Embryonic facial prominence (tissue), 1 donor: ENCODE measurements at regions not wholly inside any gene's neighbourhood (a gene's known extent, or its start where the extent isn't known, plus 50 kb on each side); places are given as distances from the start of the nearest gene placed in this dataset.

Experiments used
- DNase-seq: peaks from one replicate; pipeline ENCODE4 v3.0.0-alpha.2; 2016; ENCODE audit errors: extremely low spot score

DNA sequence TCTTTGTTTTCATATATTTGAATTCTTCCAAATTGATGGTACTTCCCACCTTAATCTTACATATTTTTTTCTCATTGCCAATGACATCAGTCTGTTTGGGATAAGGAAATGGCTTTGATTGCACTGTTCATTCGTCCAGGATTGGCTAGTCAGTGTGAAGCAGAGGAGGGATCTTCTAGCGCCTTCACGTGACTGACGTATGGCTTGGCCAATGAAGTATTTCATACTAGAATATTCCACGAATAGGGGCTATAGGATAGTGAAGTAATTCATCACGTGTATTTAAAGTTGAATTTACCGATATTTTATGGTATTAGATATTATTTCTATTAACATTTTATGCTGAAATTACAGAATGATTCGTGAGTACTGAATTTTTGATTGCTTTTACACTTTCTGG, 178.7 kb upstream of the ZFHX3 start:
- DNase-seq: no peak

DNA sequence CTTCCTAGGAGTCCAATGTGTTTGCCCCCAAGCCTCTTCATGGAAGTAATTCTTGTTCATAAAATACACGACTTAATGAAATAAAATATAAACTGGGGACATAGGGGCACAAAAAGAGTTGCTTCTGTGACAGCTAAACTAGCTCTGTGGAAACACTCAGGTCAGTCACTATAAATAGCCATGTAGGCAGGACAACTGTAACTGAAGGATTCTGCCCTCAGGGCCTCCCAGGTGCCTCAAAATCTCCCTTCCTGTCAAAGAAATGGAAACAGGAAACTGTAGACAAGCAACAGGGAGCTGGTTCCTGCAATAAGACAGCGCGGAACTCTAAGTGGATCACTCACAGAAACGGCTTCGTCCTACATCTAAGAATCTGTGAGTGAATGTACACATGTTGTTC, 178.1 kb upstream of the ZFHX3 start:
- no peak for DNase-seq

DNA sequence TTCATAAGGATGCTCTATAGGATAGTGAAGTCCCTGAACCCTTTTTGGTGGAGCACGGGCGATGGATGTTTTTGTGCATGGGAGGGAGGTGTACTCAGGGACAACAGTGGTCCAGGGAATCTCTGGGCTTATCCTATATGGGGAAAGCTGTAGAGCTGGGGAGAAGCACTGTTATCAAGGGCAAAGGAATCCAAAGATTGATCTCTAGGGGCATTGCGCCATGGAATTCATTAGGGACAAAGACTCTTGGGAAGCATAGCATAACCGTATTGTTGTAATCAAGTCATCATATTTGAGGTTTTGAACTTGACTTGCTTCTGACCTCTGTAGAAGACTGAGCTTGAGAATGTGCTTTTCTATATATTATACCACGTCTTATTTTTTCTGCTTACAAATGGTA, 172.9 kb upstream of the ZFHX3 start:
- DNase-seq: no peak

- DNase-seq: no peak
Observed at GRCh38 chr16:73219176-73219575, 171.2 kb upstream of the ZFHX3 start.

GRCh38 chr16:73217654-73218053, 169.7 kb upstream of the ZFHX3 start:
- DNase-seq: no peak

- DNase-seq: no peak
Observed at GRCh38 chr16:73216932-73217331, 169.0 kb upstream of the ZFHX3 start.

DNA sequence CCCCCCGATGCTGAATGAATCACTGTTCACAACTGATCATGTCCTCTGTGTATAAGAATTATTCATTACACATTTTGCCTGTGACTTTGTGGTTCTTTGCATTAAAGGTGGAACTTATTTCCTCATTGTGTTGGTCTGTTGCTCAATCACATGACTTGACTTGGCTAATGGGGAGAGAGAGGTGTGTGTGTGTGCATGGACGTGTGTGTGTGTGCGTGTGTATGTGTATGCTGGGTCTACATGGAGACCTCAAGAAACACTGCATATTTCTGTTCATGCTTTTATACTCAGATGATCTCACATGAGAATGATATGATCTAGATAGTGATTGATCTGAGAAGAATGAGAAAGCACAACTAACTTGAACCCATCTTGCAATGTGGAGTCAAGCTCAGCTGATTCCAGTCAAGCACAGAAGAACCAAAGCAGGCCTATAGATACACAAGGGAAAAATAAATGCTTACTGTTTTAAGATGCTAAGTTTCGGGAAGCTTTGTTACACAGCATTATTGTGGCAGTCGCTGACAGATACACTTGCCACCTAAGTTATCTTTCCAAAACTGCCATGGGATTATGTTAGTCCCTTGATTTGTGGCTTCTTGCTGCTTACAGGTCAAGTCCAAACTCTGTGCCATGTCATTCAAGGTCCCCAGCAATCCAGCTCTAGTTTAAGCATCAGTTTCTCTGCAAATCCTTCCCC, 167.9 kb upstream of the ZFHX3 start:
- no peak for DNase-seq

DNA sequence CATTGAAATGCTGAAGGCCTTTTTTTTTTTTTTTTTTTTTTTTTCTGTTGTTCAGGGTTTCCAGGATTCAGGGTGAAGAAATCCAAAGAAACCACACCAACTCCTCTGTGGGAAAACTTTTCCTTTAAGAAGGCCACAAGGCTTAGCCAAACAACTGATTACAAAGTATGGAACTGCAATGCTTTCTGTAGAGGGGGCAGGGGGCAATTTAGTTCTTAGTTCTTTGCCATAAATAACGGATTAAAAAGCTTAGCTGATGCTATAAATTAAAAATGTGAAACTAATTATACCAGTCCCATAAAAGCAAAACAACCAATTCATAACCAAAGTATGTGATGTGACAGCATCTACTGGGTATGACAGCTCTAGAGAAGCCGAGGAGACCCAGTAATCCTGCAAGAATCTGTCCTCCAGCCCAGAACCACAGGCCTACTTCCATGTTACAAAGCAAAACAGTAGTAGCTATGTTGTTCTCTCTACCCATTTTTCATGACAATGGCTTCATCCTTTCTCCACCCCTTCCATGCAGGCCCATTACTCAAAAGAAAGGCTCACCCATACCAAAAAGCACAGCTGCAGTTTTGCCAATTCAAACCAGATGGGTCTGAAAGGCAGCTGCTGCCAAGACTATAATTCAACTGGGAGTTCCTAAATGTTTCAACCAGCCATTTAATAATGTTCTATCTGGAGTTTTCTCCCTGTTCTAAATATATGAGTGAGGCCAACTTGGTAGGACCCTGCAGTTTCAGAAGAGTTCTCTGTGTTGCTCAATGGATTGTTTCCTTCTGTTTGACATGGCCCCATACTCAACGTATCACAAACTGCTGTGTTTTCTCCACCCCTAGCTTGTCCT, 167.1 kb upstream of the ZFHX3 start:
- DNase-seq: peak; percentile 37

GRCh38 chr16:73213732-73214455, 166.0 kb upstream of the ZFHX3 start:
- peak; percentile 76 for DNase-seq

DNA sequence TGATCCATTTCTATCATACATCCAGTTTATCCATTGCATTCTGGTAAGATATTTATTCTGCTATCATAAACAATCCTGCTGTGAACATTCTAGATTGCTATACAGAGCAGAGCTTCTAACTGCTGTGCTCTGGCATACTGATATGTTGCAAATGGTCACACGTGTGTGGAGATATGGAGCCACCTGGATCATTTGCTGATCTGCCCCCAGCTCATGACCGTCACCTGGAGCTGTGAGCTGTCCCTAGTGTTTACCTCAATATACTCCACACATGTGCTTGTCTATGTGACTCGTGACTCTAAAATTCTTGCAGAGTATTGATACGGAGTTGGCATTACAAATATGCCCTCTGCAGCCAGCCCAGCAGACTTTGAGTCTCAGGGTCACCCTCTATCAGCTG, 164.5 kb upstream of the ZFHX3 start:
- no peak for DNase-seq

GRCh38 chr16:73210686-73211085, 162.8 kb upstream of the ZFHX3 start:
- DNase-seq: no peak

- DNase-seq: no peak
Observed at GRCh38 chr16:73210084-73210483, 162.2 kb upstream of the ZFHX3 start.

GRCh38 chr16:73209190-73209589, 161.3 kb upstream of the ZFHX3 start:
- DNase-seq: no peak

- no peak for DNase-seq
Observed at GRCh38 chr16:73206151-73206707, 158.3 kb upstream of the ZFHX3 start.

GRCh38 chr16:73205153-73205886, 157.4 kb upstream of the ZFHX3 start:
- no peak for DNase-seq

DNA sequence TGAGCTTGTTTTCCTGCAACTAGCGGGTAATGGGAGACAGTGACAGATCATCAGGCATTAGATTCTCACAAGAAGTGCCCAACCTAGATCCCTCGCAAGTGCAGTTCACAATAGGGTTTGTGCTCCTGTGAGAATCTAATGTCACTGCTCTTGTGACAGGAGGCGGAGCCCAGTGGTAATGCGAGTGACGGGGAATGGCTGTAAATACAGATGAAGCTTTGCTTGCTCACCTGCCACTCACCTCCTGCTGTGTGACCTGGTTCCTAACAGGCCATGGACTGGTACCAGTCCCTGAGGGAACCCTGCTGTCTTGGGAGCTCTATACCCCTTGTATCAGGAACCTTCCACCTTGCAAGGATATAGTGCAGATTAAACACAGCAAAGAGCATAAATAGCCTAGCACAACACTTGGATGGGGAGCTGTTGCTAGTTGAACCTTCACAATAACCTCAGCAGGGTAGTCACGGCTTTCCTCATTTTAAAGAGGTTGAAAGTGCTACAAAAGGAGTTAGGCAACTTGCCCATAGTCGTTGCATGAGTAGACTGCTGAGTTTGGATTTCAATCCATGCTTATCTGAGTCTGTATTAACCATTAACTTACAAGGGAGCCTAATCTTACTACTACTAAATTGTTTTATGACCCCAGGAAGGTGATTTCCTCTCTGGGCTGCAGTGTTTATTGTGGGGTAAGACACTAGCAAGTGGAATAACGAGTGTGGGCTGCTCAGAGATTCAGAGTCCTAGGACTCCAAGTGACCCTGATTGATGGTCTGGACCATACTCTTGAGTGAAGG, 156.6 kb upstream of the ZFHX3 start:
- no peak for DNase-seq

- DNase-seq: no peak
Observed at GRCh38 chr16:73202161-73202729, 154.3 kb upstream of the ZFHX3 start.

GRCh38 chr16:73199214-73199613, 151.3 kb upstream of the ZFHX3 start:
- DNase-seq: no peak

GRCh38 chr16:73198481-73198880, 150.6 kb upstream of the ZFHX3 start:
- DNase-seq: no peak

DNA sequence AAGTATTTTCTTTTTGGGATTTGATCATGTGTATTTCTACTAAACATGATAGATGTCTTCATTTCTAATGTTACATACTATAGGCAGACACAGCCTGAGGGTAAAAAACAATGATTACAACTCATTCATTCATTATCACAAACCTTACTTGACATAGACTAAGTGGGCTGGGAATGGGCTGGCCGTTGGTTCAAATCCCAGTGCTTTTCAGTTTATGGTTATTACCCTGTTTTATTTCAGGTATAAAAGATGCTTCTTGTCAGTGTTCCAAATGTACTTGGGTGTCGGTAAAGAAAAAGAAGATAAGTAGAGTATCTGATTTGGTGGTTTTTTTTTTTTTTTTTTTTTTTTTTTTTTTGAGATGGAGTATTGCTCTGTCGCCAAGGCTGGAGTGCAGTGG, 149.7 kb upstream of the ZFHX3 start:
- DNase-seq: no peak
